RWPE2 (cell line): ENCODE measurements at regions not wholly inside any gene's neighbourhood (a gene's known extent, or its start where the extent isn't known, plus 50 kb on each side); places are given as distances from the start of the nearest gene placed in this dataset.

Experiments used
- ATAC-seq: fragments of 200-7000 bp; cut with Tn5 transposase; 3 replicates; pipeline ENCODE4 v1.9.1; 2021; ENCODE audit warnings: low read depth
- DNase-seq: peaks from one replicate; pipeline ENCODE4 v3.0.0-alpha.2; 2020; ENCODE audit warnings: low spot score
- H3K27ac ChIP-seq: fragments of 450-650 bp; 2 replicates; pipeline ENCODE4 v1.5.1; 2017; ENCODE audit warnings: mild to moderate bottlenecking; ENCODE audit not compliant: poor library complexity, severe bottlenecking
- H3K27me3 ChIP-seq: fragments of 250-450 bp; sonication (Bioruptor Pico); 2 replicates; pipeline ENCODE4 v1.5.1; 2021; ENCODE audit warnings: mild to moderate bottlenecking, moderate library complexity; ENCODE audit not compliant: insufficient read depth, poor library complexity, severe bottlenecking
- H3K36me3 ChIP-seq: fragments of 250-450 bp; sonication (Bioruptor Pico); 2 replicates; pipeline ENCODE4 v1.5.1; 2020; ENCODE audit warnings: low read depth, mild to moderate bottlenecking, moderate library complexity
- H3K4me1 ChIP-seq: fragments of 250-450 bp; sonication (Bioruptor Pico); 2 replicates; pipeline ENCODE4 v1.5.1; 2021; ENCODE audit warnings: mild to moderate bottlenecking, moderate library complexity; ENCODE audit not compliant: insufficient read depth, poor library complexity, severe bottlenecking
- H3K4me3 ChIP-seq: fragments of 250-450 bp; sonication (Bioruptor Pico); 2 replicates; pipeline ENCODE4 v1.5.1; 2021; ENCODE audit warnings: mild to moderate bottlenecking, moderate library complexity; ENCODE audit not compliant: severe bottlenecking
- H3K9me3 ChIP-seq: fragments of 250-450 bp; sonication (Bioruptor Pico); 2 replicates; pipeline ENCODE4 v1.5.1; 2021; ENCODE audit warnings: mild to moderate bottlenecking, moderate library complexity; ENCODE audit not compliant: severe bottlenecking
- TF ChIP-seq, protein P1 (sequence below): fragments of 450-650 bp; IDR thresholded peaks from one replicate; pipeline ENCODE4 v1.5.1; 2017; ENCODE audit warnings: mild to moderate bottlenecking, moderate library complexity; ENCODE audit not compliant: poor library complexity, severe bottlenecking

GRCh38 chr16:17590711-17591654 lies 120.2 kb upstream of the XYLT1 start:
- Histone ChIP-seq H3K4me1 (no peaks in the 10 kb centered on the region), H3K9me3 (no peaks in the 10 kb centered on the region), H3K27me3 (no peaks in the 10 kb centered on the region), H3K4me3 (no peak overlapping the region), H3K27ac (no peak overlapping the region), H3K36me3 (no peaks in the 10 kb centered on the region)
- ATAC-seq (no peak), DNase-seq (no peak)
- TF ChIP-seq, protein P1, sequence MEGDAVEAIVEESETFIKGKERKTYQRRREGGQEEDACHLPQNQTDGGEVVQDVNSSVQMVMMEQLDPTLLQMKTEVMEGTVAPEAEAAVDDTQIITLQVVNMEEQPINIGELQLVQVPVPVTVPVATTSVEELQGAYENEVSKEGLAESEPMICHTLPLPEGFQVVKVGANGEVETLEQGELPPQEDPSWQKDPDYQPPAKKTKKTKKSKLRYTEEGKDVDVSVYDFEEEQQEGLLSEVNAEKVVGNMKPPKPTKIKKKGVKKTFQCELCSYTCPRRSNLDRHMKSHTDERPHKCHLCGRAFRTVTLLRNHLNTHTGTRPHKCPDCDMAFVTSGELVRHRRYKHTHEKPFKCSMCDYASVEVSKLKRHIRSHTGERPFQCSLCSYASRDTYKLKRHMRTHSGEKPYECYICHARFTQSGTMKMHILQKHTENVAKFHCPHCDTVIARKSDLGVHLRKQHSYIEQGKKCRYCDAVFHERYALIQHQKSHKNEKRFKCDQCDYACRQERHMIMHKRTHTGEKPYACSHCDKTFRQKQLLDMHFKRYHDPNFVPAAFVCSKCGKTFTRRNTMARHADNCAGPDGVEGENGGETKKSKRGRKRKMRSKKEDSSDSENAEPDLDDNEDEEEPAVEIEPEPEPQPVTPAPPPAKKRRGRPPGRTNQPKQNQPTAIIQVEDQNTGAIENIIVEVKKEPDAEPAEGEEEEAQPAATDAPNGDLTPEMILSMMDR, result no peak

DNA sequence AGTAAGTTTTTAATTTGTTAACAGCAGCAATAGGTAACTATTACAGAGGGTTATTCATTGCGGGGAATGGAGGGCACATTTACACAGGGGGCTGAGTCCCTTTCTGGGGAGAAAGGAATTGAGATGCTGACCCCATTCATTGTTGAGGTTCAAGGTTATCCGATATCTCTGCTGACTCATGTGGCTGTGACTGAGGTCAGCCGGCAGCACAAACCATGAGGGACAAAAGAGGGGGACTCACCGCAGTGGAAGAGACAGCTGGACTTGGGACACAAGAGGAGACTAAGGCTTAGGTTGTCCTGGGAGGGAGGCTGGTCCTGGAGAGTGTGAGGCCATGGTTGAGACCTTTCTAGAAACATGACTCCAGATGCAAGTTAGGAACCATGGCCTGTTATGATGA lies 119.1 kb upstream of the XYLT1 start:
- DNase-seq (no peak), ATAC-seq (no peak)
- TF ChIP-seq, protein P1, result no peak
- Histone ChIP-seq H3K9me3 (no peaks in the 10 kb centered on the region), H3K4me1 (no peaks in the 10 kb centered on the region), H3K4me3 (no peak overlapping the region), H3K36me3 (no peaks in the 10 kb centered on the region), H3K27me3 (no peaks in the 10 kb centered on the region), H3K27ac (no peak overlapping the region)

GRCh38 chr16:17585449-17586074 lies 114.8 kb upstream of the XYLT1 start:
- Histone ChIP-seq H3K27me3 (no peaks in the 10 kb centered on the region), H3K36me3 (no peaks in the 10 kb centered on the region), H3K27ac (no peak overlapping the region), H3K9me3 (no peaks in the 10 kb centered on the region), H3K4me3 (no peak overlapping the region), H3K4me1 (no peaks in the 10 kb centered on the region)
- TF ChIP-seq, protein P1, result no peak
- DNase-seq, result no peak
- peak; percentile 55; the same call in 2 of the 3 replicates for ATAC-seq

GRCh38 chr16:17578981-17579874 lies 108.5 kb upstream of the XYLT1 start:
- H3K4me3 ChIP-seq, result no peak overlapping the region
- H3K36me3 ChIP-seq, result no peaks in the 10 kb centered on the region
- DNase-seq, result no peak
- H3K27me3 ChIP-seq, result no peaks in the 10 kb centered on the region
- H3K4me1 ChIP-seq, result peaks cover 5% of the 10 kb centered on the region
- peak overlapping the region; percentile 18 for H3K27ac ChIP-seq
- ATAC-seq, result peak; percentile 96
- H3K9me3 ChIP-seq, result no peaks in the 10 kb centered on the region
- TF ChIP-seq, protein P1, result peak; percentile 92
